Amniotic epithelial cell (primary cell): ENCODE measurements at regions not wholly inside any gene's neighbourhood (a gene's known extent, or its start where the extent isn't known, plus 50 kb on each side); places are given as distances from the start of the nearest gene placed in this dataset.

Experiments used
- DNase-seq: peaks from one replicate; pipeline ENCODE4 v3.0.0-alpha.2; 2010; ENCODE audit warnings: low read depth

DNA sequence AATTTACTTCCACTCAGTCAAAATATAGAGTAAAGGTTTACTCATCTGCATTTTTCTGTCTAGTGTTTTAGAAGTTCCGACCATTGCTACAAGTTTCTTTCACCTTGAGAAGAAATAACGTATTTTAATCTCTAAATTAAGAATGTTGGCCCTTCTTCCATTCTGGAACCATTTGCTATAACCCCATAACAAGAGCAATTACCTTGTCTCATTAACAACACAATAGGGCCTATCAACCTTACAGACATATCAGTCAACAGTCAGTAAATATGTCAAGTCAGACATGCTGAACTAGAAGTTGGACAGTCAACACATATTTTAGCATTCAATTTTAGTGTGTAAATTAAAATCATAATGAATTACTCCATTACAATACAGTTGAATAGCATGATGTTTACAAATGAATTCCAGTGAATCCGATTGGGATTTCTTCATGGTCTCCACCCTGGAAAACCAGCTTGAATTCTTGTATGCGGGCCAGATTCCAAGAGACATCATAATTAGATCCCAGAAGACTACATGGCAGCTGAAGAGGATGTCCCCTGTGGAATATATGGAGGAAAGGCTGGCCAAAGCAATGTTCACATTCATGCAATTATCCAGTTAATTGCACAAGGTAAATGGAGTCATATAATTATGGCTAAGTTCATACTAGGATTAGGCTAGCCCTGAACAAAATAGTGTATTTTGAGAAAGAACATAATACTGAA, 196.2 kb upstream of the TARS1 start:
- DNase-seq: no peak

DNA sequence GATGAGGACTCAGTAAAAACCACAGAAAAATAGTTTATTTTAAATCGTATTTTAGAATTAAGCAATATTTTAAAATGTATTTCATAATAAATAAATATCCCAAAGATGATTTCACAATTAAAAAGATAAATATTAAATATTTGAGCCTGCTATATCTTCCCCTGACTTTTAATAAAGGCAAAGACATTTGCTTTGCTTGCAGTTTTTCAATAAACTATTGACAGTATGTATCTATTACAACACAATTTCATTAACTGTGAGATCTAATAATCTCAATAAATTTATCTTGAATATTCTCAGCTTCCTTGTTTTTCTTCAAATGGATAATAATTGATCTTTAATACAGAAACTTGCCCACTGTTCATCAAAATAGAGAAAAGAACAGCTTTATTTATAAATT, 186.2 kb upstream of the TARS1 start:
- DNase-seq: no peak

DNA sequence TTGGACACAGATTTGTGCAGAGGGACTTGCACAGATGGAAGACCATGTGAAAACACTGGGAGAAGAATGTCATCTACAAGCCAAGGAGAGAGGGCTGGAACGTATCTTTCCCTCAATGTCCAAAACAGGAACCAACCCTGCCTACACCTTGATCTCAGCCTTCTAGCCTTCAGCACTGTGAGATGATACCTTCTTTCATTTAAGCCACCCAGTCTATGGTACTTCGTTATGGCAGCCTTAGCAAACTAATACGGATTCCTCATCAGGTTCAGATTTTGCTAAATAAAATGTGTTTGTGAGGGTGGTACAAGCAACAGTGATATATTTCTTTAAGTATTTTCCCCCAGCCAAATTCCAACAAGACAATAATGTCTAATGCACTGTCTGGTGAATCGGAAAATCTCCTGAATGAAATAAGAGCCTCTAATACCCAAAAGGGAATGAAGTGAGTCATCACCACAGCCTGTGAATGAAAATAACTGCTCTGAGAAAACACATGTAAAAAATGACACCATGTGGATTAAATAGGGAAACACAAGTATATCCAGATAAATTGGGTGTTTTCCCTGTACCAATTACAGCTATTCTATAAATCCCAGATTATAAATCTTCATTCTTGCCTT, 182.8 kb upstream of the TARS1 start:
- DNase-seq: peak; percentile 78

DNA sequence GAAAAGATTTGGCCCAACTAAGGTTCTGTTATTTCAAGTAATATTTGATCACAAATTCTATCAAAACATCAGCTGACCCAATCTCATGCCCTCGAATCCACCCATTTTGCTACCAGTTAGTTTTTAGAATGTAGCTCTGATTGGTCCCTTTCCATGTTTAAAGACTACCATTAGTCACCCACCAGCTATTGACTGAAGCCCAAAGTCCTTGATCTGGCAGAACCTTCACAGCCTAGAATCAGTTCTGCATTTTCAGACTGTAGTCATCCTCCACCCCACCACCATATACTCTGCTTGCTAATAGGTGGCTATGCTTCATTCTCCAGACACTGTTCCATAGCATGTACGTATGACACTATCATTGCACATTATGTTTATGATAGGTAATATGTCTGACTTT, 182.2 kb upstream of the TARS1 start:
- no peak for DNase-seq

DNA sequence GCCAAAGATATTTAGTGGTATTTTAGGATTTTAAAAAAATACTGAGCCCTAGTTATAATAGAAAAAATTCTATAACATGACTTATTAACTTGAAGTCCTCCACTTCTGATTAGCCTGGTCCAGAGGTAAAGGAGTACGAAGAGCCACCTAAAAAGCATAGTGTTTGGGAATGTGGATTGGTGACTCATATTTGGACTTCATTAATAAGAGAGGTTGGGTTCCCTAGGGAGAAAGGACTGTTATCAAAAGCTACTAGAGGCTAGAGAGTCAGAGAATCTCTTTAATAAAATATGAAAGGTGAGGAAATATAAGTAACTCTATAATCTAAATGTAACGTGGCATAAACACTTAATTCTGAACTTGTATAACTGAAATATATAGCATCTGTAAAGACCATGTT, 180.7 kb upstream of the TARS1 start:
- DNase-seq: no peak

DNA sequence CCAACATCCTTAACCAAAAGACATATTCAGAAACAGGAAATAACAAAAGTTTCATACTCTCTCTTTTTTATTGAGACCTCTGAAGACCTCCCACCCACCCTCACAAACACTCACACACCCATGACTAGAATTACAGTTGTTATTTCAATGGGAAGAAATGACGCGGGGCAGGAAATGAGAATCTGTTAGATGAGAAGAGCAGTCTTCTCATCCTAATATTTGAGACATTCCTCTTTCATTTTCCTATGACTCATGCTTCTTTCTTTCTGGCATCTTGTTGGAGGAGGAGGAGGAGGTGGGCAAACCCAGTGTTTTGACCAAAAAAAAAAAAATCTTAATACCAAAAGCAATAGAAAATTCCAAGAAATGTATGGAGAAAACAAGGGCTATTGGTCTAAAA, 179.5 kb upstream of the TARS1 start:
- DNase-seq: peak; percentile 37

DNA sequence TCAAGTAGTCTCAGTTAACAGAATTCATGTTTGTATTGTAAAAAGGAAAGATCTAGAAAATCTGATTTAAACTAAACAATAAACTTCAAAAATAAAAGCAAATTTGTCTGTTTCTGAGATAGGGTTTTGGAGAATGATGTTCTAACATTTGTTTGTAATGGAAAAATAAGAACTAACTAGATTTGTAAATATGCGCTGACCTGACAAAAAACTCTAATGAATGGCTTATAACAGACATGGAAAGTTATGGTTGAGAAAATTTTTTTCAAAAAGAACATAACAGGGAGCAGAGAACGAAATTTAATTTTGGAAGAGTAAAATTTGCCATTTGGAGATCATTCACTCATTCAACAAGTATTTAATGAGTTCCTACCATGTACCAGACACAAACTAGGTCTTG, 179.0 kb upstream of the TARS1 start:
- no peak for DNase-seq

DNA sequence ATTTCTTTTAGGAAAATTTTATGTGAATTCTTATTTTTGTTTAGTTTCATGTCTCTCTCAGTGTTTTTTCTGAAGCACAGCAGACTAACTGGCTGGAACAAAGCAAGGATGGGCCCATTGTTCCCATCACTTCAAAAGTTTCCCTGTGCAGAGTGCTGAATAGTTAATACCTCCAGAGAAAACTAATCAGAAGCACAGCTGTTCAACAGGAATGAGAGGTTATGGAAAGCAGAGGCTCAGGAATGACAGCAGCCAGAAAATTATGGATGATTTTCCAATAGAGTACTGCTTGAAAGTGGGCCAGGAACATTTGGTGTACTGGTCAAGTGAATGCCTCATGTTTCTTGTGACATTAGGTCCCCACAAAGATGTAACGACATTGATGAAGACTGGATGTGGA, 173.0 kb upstream of the TARS1 start:
- DNase-seq: no peak

DNA sequence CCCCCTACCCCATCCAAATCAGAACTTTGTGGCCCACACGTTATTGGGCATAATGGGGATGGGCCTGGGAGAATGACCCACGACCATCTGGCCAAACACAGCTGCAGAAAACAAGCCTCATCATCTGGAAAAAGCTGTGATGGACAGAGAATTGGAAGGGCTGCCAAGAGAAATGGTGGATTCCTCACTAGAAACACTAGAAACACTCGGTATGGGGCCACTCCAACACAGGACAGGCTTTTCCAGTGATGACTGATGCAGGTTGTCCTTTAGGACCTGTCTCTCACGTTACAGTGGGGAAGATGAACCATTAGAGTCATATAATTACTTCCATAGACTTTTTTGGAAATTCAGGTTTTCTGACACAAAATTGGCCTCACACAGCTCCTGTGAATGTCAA, 172.4 kb upstream of the TARS1 start:
- no peak for DNase-seq

DNA sequence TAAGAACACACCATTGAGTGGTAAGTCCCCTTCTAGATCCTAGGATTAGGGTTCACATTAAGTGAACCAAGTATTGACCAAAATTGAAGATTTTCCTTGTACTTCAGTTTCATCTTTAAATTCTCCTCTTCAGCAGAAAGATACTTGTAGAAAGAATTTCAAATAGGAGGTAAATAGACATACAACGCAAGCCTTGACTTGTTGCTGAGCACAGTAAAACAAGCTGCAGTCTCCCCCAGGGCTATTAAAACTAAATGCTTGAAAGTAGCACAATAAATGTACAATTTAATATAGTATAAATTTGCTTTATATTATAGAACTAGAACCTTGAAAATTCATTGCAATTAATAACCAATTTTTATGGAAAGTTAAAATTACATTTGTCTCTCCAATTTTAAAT, 170.1 kb upstream of the TARS1 start:
- no peak for DNase-seq

DNA sequence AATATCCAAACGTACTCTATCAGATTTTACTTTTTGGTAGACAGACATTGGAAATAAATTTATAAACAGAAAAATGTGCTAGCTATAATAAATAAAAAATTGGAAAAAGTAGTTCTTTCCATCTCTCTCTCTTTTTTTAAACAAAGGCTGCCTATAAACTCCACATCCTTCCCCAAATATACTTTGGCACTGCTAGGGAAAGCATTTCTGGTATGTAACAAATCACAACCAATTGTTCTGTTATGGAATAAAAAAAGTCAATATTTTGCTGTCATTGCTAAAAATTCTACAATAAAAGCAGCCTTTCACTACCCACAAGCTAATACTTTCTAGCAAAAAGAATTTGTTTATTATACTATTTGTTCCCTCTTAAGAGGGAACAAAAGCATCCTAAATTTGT, 169.2 kb upstream of the TARS1 start:
- DNase-seq: no peak

DNA sequence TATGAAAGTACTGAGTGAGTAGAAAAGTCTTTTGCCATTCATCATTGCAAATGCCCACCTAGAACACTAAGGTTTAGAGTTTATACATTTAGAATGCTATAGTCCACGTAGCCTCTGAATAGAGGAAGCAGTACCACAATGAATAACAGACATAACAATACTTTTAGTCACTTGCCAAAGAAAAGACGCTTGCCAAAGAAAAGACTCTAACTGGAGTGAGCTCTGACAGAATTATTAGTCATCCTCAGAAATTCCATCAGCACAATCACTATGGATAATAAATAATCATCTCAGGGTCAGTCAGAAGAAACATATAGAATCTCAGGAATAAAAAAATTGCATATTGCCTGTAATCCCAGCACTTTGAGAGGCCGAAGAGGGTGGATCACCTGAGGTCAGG, 168.5 kb upstream of the TARS1 start:
- DNase-seq: peak; percentile 90

DNA sequence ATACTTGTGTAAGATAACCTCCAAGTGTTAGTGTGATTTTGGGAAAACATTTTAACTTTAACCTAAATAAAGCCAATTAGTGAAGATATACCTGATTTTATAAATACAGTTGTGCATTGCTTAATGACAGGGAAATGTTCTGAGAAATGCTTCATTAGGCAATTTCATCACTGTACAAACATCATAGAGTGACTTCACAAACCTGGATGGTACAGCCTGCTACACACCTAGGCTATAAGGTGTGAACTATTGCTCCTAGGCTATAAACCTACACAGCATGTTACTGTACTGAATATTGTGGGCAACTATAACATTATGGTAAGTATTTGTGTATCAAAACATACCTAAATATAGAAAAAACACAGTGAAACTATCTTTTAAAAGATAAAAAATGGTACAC, 166.8 kb upstream of the TARS1 start:
- no peak for DNase-seq

DNA sequence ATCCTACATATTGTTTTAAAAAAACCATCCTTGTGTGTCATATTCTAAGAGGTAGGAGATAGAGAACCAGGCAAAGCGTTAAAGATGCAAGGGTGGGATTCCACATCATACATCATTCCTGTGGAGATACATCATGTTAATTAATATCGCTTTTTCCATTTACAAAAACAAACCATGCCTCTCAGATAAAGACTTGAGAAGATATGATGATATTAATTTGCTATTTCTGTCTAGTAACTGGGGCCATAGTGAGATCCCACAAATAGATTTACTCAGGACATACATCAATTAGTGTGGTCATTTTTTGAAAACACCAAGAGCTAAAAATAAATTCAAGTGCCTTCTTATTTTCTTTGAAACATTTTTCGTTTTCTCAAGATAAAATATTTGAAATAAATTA, 165.4 kb upstream of the TARS1 start:
- DNase-seq: no peak

DNA sequence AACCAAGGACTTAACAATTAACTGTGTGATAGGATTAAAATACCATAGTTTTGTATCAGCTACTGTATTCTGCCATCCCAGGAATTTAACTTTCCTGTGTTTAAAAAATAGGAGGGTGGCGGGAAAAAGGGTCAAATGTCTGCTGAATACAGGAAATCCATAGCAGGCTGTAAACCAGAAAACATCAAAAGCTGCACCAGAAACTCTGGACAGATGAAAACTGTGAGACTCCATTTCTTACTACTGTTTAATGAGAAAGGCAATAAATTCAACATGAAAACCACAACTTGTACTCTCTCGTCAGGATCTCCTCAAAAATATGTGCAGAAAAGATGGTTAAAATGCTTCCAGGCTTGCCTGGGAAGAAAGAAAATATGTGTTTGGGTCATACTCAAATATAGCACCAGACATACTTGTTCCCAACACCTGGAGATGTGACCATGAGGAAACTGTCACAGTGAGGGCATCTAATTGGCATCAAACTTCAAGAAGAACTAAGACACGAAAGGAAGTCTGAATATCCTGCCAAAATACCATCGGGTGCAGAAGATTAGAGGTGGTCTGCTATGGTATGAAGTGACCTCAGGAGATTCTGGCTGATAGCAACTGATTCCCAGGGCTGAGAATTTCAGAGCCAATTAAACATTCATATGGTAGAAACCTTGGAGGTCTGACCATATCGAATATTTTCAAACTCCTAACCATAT, 164.7 kb upstream of the TARS1 start:
- DNase-seq: peak; percentile 55

DNA sequence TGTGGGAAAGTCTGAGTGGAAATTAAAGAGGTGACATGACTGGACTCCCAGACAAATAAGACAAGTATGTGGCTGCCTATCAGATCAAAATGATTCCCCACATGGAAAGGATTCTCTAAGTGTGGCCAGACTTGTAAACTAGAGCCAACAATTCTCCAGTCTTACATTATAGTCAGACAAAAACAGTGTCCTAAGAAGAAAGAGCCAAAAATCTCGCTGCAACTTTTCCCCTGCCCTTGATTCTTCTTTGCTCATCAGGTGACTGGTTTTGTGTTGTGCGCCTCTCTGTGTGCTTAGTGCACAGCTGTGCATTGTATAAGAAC, 164.2 kb upstream of the TARS1 start:
- no peak for DNase-seq

DNA sequence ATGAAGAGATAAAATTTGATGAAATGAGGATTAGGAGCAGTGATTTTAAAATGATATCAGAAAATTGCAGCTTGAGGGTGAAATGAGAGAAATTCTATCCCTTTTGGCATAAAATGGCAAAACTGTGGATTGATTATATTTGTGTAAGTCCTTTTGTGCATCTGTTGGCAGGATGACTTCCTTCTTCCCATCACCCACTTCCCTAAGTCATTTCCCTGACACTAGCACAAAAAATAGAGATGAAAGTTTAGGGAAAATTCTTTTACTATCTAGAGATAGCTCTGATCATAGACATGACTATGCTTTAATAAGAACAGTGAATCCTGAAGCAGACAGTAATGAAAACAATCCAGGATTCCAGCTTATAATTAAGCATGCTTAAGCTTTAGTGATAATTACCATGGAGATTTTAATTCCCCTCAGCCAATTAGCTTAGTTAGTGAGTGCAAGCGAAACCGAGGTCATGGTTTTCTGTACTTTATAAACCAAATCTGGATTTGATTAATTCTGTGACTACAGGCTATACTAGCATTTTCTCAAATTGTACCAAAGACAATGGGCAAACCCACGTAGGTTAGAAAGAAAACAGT, 163.6 kb upstream of the TARS1 start:
- DNase-seq: no peak

DNA sequence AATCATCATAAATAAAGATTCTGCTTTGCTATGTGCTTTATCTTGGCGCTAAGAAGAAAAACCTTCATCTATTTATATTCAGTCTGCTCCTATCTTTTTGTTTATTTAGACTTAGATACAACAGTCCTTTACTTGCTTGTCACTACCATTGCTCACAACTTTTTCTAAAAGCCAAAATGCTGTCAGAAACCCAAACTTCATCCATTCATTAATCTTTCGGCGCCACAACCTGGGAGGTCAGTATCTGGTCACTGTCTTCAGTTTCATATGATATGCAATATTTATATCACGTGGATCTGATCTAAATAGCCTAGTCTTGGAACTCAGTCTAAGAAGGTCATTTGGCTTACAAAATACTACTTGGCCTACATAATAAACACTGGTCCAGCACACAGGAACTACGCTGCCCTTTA, 159.3 kb upstream of the TARS1 start:
- peak; percentile 75 for DNase-seq

DNA sequence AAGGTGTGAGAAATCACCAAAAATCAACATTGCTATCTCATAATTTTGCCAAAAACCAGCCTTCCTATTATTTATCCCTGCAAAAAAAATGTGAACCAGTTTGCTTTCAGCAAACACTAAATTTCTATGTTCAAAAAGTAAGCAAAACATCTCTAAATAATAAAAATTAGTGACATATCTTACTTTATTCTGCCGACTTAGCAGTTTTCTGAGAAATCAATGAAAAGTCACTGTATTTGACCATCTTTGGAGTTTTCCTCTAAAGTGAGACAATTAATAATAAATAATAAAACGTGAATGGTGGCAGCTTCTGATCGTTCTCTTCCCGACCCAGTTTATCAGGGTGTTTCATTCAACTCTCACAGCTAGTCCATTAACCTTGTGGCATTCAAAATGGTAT, 158.6 kb upstream of the TARS1 start:
- DNase-seq: no peak

DNA sequence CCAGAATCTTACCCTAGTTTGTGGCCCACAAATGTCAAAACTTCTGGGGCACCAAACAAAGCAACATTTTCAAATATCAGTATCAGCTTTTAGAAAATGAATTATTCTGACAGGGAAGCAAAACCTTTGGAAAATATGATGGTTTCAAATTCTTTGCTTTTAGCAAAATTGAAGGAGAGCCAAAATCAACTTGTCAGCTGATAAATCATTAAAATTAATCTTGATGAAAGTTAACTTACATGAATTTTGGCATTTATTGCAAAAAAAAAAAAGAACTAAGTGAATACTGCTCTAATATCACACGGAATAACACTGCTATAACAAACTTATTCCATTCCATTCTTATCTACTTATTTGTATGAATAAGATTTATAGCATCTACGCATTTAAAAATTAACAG, 158.1 kb upstream of the TARS1 start:
- DNase-seq: no peak

DNA sequence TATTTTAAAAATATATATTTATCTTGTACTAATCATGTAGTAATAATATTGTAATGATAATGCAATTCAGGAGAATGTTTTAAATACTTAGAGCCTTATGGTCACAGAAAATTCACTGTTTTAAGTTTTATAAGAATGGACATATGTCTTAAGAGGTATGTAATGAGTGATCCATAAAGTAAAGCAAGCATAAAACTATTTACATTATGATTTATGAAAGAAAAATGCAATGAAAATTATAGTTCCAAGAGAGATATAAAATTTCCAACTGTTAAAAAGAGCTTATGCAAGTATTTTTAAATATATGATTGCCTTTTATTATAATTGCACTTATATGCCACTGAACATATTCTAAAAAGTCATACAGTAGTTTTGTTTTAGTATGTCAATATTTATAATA, 157.5 kb upstream of the TARS1 start:
- DNase-seq: no peak

DNA sequence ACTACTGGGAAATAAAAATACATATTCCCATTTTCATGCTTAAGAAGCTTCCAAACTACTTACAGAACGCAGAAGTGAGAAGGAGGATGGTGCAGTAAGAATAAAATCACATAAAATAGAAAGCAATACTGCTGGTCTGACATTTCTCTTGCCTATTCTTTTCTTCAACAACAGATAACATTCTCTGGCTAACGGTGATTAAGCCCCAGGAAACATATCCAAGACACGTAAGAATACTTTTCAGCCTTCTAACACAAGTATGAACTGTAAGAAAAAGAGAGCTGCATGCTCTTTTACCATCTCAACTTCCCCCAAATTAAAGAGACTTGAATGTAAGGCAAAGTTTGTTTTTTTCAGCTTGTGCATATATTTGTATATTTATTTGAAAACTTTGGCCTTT, 156.1 kb upstream of the TARS1 start:
- DNase-seq: no peak

DNA sequence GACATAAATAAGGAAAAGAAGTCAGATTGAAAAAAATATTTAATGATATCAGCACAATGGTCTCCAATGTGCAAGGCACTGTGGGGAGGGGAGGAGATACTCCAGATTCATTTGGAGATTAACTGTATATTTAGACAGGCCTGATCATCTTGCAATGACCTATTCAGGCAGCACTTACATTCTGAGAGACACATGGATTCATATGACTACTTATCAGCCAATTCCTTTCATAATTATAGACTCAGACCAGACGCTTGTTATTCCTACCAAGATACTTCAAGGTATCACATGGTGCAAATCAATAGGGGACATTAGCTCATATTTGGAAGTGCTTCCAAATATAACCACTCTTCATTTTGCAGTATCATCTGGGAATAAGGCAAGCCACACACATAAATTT, 153.5 kb upstream of the TARS1 start:
- no peak for DNase-seq
